ENCODE measurements at regions not wholly inside any gene's neighbourhood (a gene's known extent, or its start where the extent isn't known, plus 50 kb on each side); places are given as distances from the start of the nearest gene placed in this dataset.

GRCh38 chr3:72601983-72602750 is 246.1 kb downstream of the SHQ1 start:
- no peak for DNase-seq (ENCODE audit: extremely low read depth, insufficient read length)
- H3K27me3 ChIP-seq (replicated peaks; ENCODE audit: control insufficient read depth, insufficient read depth, low read length) = no peaks in the 10 kb centered on the region; the same call in 1 of the 2 replicates
- H3K36me3 ChIP-seq (ENCODE audit: control insufficient read depth, insufficient read depth, low read length) = no peaks in the 10 kb centered on the region
- no peak overlapping the region for H3K4me3 ChIP-seq (replicated peaks; ENCODE audit: low read depth, low read length)
- no peak for TF ChIP-seq CTCF (IDR thresholded peaks at IDR 0.05; ENCODE audit: insufficient read depth, low read length, poor library complexity, severe bottlenecking)

- no peaks in the 10 kb centered on the region for H3K36me3 ChIP-seq (ENCODE audit: control insufficient read depth, insufficient read depth, low read length)
- no peak overlapping the region for H3K4me3 ChIP-seq (replicated peaks; ENCODE audit: low read depth, low read length)
- no peak for TF ChIP-seq CTCF (IDR thresholded peaks at IDR 0.05; ENCODE audit: insufficient read depth, low read length, poor library complexity, severe bottlenecking)
- no peaks in the 10 kb centered on the region; the same call in 1 of the 2 replicates for H3K27me3 ChIP-seq (replicated peaks; ENCODE audit: control insufficient read depth, insufficient read depth, low read length)
- DNase-seq (ENCODE audit: extremely low read depth, insufficient read length) = no peak
These were observed 247.2 kb downstream of the SHQ1 start for GRCh38 chr3:72601060-72601459.

GRCh38 chr3:72597756-72598195 is 250.5 kb downstream of the SHQ1 start:
- no peak overlapping the region for H3K4me3 ChIP-seq (replicated peaks; ENCODE audit: low read depth, low read length)
- no peaks in the 10 kb centered on the region; the same call in none of the 2 replicates for H3K27me3 ChIP-seq (replicated peaks; ENCODE audit: control insufficient read depth, insufficient read depth, low read length)
- no peak for TF ChIP-seq CTCF (IDR thresholded peaks at IDR 0.05; ENCODE audit: insufficient read depth, low read length, poor library complexity, severe bottlenecking)
- no peak for DNase-seq (ENCODE audit: extremely low read depth, insufficient read length)
- H3K36me3 ChIP-seq (ENCODE audit: control insufficient read depth, insufficient read depth, low read length) = no peaks in the 10 kb centered on the region

- Histone ChIP-seq H3K36me3 (ENCODE audit: control insufficient read depth, insufficient read depth, low read length) (no peaks in the 10 kb centered on the region), H3K27me3 (replicated peaks; ENCODE audit: control insufficient read depth, insufficient read depth, low read length) (no peaks in the 10 kb centered on the region; the same call in none of the 2 replicates), H3K4me3 (replicated peaks; ENCODE audit: low read depth, low read length) (no peak overlapping the region)
- no peak for TF ChIP-seq CTCF (IDR thresholded peaks at IDR 0.05; ENCODE audit: insufficient read depth, low read length, poor library complexity, severe bottlenecking)
- DNase-seq (ENCODE audit: extremely low read depth, insufficient read length) = no peak
These were observed 251.2 kb downstream of the SHQ1 start for GRCh38 chr3:72597043-72597442.

- H3K4me3 ChIP-seq (replicated peaks; ENCODE audit: low read depth, low read length) = no peak overlapping the region
- no peak for TF ChIP-seq CTCF (IDR thresholded peaks at IDR 0.05; ENCODE audit: insufficient read depth, low read length, poor library complexity, severe bottlenecking)
These were observed 252.2 kb downstream of the SHQ1 start for GRCh38 chr3:72595927-72596610.

More at GRCh38 chr3:72595927-72596610, 252.2 kb downstream of the SHQ1 start:
- H3K27me3 ChIP-seq (replicated peaks; ENCODE audit: control insufficient read depth, insufficient read depth, low read length) = no peaks in the 10 kb centered on the region; the same call in none of the 2 replicates
- DNase-seq (ENCODE audit: extremely low read depth, insufficient read length) = no peak
- no peaks in the 10 kb centered on the region for H3K36me3 ChIP-seq (ENCODE audit: control insufficient read depth, insufficient read depth, low read length)
